ENCODE measurements at regions not wholly inside any gene's neighbourhood (a gene's known extent, or its start where the extent isn't known, plus 50 kb on each side); places are given as distances from the start of the nearest gene placed in this dataset.

DNA sequence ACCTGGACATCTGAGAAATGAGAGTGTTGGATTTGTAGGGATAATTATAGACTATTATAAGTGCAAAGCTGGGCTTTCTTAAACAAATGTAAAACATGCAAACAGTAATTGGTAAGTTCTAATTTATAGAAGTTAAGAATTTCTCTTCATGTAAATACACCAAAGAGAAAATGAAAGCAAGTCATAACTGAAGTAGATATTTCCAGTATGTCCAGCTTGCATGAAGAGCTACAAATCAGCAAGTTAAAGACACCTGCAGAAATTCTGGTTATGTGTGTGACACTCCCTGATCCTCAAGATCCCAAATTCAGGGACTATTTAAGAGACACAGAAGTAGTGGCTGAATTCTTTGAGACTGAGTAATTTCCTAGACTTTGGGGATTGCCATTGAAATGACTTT lies 308.9 kb downstream of the TLE4 start:
- Histone ChIP-seq H3K27me3 (no peaks in the 10 kb centered on the region), H3K4me1 (no peaks in the 10 kb centered on the region), H3K36me3 (no peaks in the 10 kb centered on the region), H3K9me3 (no peaks in the 10 kb centered on the region), H3K4me3 (no peak overlapping the region), H3K27ac (no peak overlapping the region)
- DNase-seq = no peak
- TF ChIP-seq POLR2A (IDR thresholded peaks at IDR 0.05) (no peak), CTCF (IDR thresholded peaks at IDR 0.05 in 4 of 5, conservative IDR thresholded peaks at IDR 0.05 in 1 of 5) (no peak)
- intact Hi-C loops (cut with DNase I; ENCODE audit: low total_unique reads) (no loop called here), in situ Hi-C loops (cut with MboI; ENCODE audit: low sequenced_read_pairs in 4 of 4) (no loop called here)
- ATAC-seq = no peak

DNA sequence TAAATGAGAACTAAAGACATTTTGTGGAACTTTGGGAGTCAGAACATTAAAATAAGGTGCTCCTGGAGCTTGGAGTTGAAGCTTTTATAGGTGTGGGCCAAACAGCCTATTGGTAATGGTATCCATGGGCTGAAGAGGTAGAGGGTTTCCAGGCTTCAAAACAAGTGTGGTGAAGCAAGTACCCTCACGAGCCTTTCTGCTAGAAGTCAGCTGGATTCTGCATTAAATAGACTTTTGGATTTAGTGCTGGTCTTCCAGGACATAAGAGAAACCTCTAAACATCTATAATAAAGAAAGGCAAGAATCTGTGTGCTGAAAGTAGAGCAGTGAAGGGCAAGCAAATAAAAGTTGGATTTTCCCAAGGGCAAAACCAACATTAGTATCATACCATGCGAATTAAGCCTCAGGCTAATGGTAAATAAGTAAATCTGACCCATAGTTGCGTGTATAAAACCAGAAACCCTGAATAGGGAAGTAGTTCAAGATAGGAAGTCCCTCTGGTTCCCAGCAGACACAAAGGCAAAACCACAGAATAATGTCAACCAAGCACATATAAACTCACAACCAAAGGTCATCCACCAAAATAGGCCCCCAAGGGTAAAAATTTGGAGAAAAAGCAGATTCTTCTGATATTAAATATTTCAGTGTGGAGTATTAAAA lies 306.3 kb downstream of the TLE4 start:
- in situ Hi-C loops (cut with MboI; ENCODE audit: low sequenced_read_pairs in 4 of 4) (no loop called here), intact Hi-C loops (cut with DNase I; ENCODE audit: low total_unique reads) (no loop called here)
- H3K4me3 ChIP-seq = no peak overlapping the region
- H3K27ac ChIP-seq = no peak overlapping the region
- TF ChIP-seq CTCF (IDR thresholded peaks at IDR 0.05 in 4 of 5, conservative IDR thresholded peaks at IDR 0.05 in 1 of 5) = no peak
- no peak for TF ChIP-seq POLR2A (IDR thresholded peaks at IDR 0.05)
- no peak for ATAC-seq
- DNase-seq = no peak
- H3K4me1 ChIP-seq = no peaks in the 10 kb centered on the region
- no peaks in the 10 kb centered on the region for H3K9me3 ChIP-seq
- H3K27me3 ChIP-seq = no peaks in the 10 kb centered on the region
- H3K36me3 ChIP-seq = no peaks in the 10 kb centered on the region

DNA sequence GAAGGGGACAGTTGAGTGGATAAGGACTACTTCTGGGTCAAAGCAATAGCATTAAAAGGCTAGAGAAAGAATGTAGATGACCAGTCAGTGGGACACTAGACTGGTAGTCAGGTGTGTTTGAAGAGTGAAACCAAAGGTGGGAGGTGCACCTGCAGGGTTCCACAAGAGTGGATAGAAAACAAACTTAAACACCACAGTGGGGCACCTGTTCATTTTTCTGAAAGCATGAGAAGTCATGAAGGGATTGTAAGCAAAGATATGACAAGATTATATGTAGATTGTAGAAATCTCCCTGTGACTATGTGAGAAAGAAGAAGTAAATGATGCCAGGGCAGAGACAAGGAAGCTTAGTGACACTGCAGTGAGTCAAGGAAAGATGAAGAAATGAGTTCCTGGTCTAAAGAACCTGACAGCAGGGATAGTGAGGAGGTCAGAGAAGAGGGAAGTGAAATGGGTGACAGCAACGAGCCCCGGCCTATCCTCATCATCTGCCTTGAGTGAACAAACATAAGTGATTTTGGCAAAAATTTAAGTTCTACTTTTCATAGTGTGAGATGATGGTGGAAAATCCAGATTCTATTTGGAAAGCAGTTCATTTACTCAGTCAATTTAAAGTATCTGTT lies 296.9 kb downstream of the TLE4 start:
- Histone ChIP-seq H3K4me1 (no peaks in the 10 kb centered on the region), H3K27me3 (no peaks in the 10 kb centered on the region), H3K4me3 (no peak overlapping the region), H3K27ac (no peak overlapping the region), H3K9me3 (no peaks in the 10 kb centered on the region), H3K36me3 (no peaks in the 10 kb centered on the region)
- in situ Hi-C loops (cut with MboI; ENCODE audit: low sequenced_read_pairs in 4 of 4) (no loop called here), intact Hi-C loops (cut with DNase I; ENCODE audit: low total_unique reads) (no loop called here)
- DNase-seq (no peak), ATAC-seq (no peak)
- TF ChIP-seq POLR2A (IDR thresholded peaks at IDR 0.05) = no peak
- no peak for TF ChIP-seq CTCF (IDR thresholded peaks at IDR 0.05 in 4 of 5, conservative IDR thresholded peaks at IDR 0.05 in 1 of 5)

DNA sequence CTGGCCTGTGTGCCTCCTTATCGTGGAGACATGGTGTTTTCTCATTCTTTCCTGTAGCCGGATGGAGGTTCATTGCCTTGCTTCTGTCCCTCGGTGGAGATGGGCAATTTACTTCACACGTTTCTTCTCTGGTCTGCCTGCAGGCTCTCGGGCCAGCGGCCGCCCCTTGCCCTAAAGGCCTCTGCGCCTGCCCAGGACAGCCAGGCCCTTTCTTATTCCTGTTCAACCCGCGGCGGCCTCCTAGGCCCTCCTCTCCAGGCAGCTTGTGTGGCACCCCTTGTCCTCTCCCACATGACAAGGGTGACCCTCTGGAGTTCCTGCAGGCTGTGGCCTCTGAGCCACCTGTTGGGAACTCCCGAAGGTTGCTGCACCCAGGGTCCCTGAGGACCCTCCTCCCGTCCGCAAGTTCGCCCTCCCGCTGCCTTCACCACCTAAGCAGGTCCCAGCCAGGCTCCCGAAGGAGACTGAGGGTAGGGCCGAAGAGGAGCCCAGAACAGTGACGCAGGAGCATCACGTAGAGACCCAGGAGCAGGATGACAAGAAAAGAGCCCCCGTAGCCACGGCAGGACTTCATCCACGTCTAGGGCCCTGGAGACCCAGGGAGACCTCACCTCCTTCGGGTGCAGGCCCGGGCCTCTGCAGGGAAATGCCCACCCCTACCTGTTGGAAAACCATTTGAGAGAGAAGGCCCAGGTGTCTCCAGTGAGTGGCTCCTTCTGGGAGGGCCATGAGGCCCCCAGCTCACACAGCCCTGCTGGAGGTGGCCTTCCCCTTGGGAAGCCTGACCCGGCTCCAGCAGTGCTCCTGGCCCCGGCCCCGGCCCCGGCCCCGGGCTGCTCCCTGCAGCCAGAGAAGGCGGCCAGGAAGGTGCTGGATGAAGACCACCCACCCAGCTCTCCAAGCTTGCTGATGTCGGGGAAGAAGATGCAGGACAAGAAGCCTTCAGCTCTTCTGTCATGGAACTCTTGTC lies 291.4 kb downstream of the TLE4 start:
- H3K27ac ChIP-seq = no peak overlapping the region
- DNase-seq (no peak), ATAC-seq (no peak)
- no peak for TF ChIP-seq POLR2A (IDR thresholded peaks at IDR 0.05)
- no peak for TF ChIP-seq CTCF (IDR thresholded peaks at IDR 0.05 in 4 of 5, conservative IDR thresholded peaks at IDR 0.05 in 1 of 5)
- H3K4me3 ChIP-seq = no peak overlapping the region
- H3K36me3 ChIP-seq = no peaks in the 10 kb centered on the region
- intact Hi-C loops (cut with DNase I; ENCODE audit: low total_unique reads) = no loop called here
- H3K27me3 ChIP-seq = no peaks in the 10 kb centered on the region
- H3K4me1 ChIP-seq = no peaks in the 10 kb centered on the region
- no peaks in the 10 kb centered on the region for H3K9me3 ChIP-seq
- in situ Hi-C loops (cut with MboI; ENCODE audit: low sequenced_read_pairs in 4 of 4) = no loop called here
